KG1 (cell line): ENCODE measurements at regions not wholly inside any gene's neighbourhood (a gene's known extent, or its start where the extent isn't known, plus 50 kb on each side); places are given as distances from the start of the nearest gene placed in this dataset.

Experiments used
- DNase-seq: peaks from one replicate; lab custom pipeline; 2025; lab: John Stamatoyannopoulos, UW

- DNase-seq, result no peak
These were observed 100.0 kb upstream of the IQSEC1 start for GRCh38 chr3:13173186-13173585.

GRCh38 chr3:13172644-13173013 lies 99.4 kb upstream of the IQSEC1 start:
- DNase-seq, result no peak

GRCh38 chr3:13171704-13172643 lies 98.7 kb upstream of the IQSEC1 start:
- DNase-seq, result no peak

DNA sequence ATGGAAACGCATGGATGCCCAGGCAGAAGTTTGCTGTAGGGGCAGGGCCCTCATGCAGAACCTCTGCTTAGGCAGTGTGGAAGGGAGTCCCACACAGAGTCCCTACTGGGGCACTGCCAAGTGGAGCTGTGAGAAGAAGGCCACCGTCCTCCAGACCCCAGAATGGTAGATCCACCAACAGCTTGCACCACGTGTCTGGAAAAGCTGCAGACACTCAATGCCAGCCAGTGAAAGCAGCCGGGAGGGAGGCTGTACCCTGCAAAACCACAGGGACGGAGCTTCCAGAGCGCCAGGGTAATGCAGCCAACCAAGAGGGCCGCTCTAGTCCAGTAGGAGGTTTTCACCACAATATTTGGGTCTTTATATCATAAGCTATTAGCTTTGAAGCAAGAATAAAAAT lies 97.1 kb upstream of the IQSEC1 start:
- DNase-seq, result no peak

- DNase-seq, result no peak
These were observed 95.2 kb upstream of the IQSEC1 start for GRCh38 chr3:13168391-13168790.

GRCh38 chr3:13167829-13168228 lies 94.6 kb upstream of the IQSEC1 start:
- no peak for DNase-seq

DNA sequence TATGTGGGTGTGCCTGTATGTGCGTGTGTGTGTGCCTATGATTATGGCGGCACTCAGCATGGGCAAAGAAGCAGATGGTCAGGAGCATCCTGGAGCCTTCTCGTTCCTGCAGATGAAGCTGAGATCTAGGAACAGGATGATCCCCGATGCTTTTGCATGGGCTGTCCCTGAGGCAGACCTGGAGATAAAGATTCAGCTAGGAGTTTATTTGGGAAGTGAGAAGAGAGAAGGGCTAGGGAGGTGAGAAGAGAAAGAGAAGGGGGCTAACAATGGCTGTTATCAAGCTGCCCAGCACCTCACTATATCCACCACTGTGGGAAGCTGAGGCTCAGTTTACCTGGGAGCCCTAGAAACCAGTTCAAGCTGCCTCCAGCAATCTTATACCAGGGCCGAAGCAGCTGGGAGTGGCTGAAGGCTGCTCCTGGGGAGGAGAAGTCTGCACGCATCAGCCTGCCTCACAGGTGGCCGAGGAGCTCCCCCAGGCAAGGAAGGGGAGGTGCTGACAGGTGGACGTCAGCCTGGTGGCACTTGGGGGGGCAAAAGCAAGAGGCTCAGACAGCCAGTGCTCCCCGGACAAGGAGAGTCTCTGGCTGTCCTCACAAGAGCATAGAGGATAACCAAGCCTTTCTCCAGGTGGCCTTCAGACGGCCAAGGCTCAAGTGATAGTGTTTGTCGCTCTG lies 94.0 kb upstream of the IQSEC1 start:
- DNase-seq, result no peak

DNA sequence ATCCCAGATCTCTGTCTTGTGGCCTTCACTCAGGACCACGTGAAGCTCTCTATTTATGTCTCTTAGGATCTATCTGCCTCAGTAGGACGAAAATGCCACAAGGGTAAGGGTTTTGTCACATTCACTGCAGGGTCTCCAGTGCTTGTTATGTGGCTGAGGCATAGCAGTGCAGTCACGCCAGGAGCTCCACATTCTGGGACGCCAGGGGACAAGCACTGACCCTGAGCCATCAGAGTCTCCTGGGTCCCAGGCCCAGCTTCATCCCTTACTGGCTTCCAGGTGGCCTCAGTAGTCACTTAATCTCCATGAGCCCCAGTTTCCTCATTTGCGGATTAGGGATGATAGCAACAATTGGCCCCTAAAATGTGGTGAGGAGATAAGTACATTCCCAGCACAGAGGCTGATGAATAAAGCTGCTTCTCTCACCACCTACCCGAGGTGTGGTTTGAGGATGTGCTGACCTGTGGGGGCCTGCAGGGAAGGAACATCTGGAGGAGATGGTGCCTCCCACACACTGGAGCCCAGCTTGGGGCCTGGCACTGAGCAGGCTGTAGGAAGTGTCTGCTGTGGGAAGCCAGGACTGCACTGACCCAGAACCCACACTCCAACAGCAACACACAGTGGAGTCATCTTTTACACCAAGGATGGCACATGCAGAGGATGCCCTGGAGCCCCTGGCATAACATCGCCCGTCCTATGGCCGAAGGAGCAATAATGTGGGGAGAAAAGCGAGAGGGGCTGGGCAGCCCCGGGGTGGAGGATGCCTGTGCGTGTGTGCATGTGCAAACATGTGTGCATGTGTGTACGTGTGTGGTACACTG lies 93.2 kb upstream of the IQSEC1 start:
- no peak for DNase-seq

DNA sequence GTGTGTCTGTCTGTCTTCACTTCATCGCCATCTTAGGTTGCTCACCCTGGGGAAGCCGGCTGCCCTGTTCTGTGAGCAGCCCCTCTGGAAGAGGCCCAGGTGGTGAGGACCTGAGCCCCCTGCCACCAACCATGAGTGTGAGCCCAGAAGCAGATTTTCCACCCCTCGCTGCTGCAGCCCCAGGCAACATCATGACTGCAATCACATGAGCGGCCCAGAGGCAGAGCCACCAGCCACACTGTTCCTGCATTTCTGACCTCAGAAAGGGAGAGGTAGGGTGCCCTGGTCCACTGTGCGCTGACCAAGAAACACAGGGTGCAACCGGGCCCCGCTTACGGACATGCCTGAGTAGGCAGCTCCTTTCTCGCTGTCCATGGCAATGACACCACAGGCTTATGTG lies 92.3 kb upstream of the IQSEC1 start:
- DNase-seq, result no peak

DNA sequence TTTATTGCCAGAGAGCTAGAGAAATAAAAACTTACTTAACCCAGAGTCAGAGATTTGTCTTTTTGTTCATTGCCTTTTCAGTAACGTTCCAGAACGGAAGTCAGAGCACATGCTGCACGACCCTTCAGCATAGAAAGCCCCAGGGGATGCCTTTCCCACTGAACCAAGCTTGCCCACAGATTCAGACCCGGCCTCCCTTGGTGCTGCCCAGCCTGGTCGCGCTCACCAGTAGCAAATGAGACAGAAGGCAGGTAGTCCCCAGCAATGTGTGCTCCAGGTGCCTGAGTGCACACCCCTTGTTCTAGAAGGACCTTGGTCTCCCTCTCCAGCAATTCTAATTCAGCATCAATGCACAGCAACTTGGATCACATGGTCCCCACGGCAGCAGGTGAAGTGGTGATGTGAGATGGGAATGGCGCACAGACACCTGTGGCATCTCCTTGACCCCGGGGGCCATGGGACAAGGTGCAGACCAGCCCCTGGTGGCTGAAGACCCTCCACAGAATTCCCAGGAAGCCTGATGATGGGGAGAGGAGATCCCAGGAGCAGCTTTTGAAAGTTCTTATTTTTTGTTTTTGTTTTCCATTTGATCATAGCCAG lies 91.8 kb upstream of the IQSEC1 start:
- no peak for DNase-seq

DNA sequence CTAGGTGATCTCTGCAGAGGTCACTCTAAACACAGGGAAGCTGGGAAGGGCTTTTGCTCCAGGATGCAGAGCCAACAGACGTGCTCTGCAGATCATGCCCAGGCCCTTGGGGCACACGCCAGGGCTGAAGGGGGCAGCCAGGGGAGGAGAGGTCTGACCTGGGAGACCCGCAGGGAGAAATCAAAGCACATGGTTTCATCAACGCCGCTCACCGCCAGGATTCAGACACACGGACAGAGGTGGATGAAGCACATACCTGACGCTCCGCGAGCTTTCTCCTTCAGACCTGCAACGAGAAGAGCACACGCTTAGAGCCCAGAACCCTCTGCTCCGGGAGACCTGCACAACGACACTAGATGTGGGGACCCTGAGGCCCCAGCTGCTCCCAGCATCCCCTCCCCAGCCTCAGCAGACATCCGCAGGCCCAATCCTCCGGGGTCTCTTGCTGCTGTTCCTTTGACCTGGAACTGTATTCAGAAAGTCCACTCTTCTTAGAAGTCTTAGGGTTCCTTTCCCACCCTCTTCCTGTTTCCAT lies 90.7 kb upstream of the IQSEC1 start:
- no peak for DNase-seq

DNA sequence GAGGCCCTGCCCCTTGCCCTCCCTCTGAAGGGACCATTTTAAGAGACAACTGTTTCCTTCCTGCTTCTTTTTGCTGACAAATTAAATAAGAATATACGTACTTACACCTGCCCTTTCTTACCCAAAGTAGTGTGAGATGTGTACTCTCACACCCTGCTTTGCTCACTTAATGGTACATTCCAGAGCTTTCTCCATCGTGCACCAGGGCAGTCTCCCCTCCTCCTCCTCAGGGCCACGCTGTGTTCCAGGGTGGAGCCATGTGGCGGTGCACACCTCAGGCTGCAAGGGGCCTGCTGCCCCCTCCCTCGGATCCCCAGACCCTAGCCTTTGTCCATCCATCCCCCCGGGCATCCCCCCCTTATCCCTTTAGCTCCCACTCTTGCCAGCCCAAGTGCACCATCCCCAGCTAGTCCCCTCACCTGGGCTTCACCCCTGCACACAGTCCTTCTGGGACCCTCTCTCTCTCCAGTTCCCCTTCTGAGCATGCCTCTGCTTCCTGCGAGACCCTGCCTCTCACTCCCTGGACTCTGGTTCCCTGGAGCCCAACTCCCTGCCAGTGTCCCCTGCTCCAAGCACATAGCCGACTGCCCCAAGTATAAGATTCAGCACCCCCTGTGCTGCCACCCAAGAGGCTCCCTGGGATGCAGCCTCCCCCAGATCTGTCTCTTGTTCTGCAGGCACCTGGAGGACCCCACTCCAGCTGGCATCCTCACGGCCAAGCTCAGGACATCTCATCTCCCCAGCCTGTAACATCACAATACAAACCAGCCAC lies 89.5 kb upstream of the IQSEC1 start:
- no peak for DNase-seq

- no peak for DNase-seq
These were observed 88.7 kb upstream of the IQSEC1 start for GRCh38 chr3:13161771-13162535.

DNA sequence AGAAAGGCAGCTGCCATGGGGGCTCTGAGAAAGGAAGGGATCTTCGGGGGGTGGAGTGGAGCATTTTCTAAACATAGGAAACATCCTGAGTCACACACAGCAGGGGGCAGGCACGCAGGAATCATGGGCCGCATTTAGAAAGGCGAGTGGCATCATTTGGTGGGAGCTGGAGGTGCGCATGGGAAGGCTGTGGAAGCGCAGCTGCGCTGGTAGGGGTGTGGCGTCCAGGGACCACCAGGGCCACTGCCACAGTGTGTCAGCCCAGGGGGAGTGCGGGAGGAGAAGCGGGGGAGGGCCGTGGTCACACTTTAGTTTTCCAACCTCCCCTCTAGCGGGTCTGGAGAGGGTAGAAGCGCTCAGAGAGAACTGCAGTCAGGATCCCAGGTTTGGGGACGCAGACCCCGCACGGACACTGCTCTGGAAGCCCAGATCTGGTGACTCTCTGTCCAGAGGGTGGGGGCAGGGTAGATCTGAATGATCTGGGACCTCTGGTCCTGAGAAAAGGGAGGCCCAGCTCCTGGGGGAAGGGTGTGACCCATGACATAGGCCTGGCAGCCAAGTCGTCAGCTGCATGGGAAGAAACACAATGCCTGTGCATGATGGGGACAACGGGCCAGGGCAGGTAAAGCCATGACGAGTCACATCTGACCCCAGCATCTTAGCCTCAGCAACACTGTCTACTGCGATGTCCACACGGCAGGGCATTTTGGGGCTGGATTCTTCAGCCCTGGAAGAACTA lies 88.0 kb upstream of the IQSEC1 start:
- no peak for DNase-seq

- DNase-seq, result no peak
These were observed 87.4 kb upstream of the IQSEC1 start for GRCh38 chr3:13160619-13161018.

DNA sequence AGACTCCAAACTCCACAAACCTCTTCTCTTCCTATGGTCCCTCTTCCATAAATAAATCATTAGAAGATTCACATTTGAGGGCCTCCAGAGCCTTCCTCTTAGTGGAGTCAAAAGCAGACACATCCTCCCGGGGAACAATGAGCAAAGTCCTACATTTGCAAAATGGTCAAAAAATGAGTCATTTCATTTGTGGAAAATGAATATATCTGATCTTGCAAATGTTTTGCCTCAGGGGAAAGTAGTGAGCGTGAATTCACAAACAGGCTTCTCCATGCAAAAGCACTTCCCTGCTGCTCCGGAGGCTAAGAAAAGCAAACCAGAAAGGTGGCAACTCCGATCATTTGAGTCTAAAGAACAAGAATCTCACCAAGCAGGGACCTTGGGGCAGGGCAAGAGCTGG lies 86.7 kb upstream of the IQSEC1 start:
- DNase-seq, result no peak

DNA sequence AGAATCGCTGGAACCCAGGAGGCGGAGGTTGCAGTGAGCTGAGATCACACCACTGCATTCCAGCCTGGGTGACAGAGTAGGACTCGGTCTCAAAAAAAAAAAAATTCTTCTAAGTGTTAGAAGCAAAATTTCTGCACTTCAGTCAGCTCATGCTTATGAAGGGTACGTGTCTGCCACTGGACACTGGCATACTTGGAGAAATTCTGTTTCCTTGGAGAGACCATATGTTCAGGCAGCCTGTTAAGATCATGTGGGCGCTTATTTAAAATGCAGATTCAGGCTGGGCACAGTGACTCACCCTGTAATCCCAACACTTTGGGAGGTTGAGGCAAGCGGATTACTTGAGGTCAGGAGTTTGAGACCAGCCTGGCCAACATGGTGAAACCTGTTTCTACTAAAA lies 85.6 kb upstream of the IQSEC1 start:
- DNase-seq, result no peak

GRCh38 chr3:13158408-13158807 lies 85.2 kb upstream of the IQSEC1 start:
- no peak for DNase-seq

- no peak for DNase-seq
These were observed 84.8 kb upstream of the IQSEC1 start for GRCh38 chr3:13157986-13158385.
